ENCODE measurements at regions not wholly inside any gene's neighbourhood (a gene's known extent, or its start where the extent isn't known, plus 50 kb on each side); places are given as distances from the start of the nearest gene placed in this dataset.

- POLR2A ChIA-PET = no interaction called here
These were observed 50.4 kb upstream of the WDR11 start for GRCh38 chr10:120800528-120801323.

More at GRCh38 chr10:120800528-120801323, 50.4 kb upstream of the WDR11 start:
- CTCF ChIA-PET = no interaction called here
- DNase-seq (ENCODE audit: extremely low spot score) = no peak
- no peak for TF ChIP-seq CTCF (IDR thresholded peaks at IDR 0.05; ENCODE audit: control extremely low read depth, extremely low read depth, low read depth, missing control alignments)

Data from GM10248 (cell line).